ENCODE measurements at regions not wholly inside any gene's neighbourhood (a gene's known extent, or its start where the extent isn't known, plus 50 kb on each side); places are given as distances from the start of the nearest gene placed in this dataset.
A peak's percentile ranks its signal among the peaks of the same experiment; 100 is the strongest.

DNA sequence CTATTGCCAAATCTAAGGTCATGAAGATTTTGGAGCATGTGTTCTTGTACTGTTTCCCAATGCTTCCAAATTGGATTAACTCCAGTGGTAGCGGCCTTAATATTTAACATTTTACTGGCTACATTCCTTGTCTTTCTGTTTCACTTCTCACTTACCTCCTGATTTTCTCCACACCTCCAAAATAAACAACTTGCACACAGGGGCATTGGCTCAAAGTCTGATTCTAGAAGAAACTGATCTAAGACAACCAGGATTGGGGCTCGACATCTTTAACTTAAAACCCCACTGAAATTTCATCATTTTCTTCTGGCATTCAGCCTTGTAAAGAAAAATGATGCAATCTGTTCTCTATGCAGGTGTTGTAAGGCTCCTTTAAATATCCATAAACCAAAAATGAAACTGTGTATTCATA is 557.9 kb upstream of the ID4 start:
- no peak for DNase-seq

- DNase-seq: no peak
Observed at GRCh38 chr6:19287928-19288327, 549.2 kb upstream of the ID4 start.

GRCh38 chr6:19289457-19289856 is 547.7 kb upstream of the ID4 start:
- no peak for DNase-seq

DNA sequence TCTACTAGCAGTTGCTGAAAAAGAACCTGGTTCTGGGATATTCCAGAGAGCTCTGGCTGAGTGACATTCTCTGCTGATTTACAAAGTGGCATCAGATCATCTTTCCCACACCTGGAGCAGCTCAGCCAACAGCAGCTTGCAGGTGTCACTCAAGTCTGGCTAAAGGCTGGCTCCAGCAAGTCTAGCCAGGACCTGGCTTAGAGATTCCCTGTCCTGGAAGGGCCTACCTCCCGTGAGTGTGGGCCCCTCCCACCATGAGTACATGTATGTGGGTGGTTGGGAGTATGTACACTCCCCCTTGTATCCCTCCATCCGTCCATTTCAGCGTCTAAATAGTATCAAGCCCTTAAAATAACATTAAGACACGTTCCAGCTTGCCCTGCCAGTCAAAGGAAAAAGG is 539.3 kb upstream of the ID4 start:
- peak; percentile 33 to 81 for DNase-seq

- DNase-seq: no peak
Observed at GRCh38 chr6:19298421-19298820, 538.7 kb upstream of the ID4 start.

DNA sequence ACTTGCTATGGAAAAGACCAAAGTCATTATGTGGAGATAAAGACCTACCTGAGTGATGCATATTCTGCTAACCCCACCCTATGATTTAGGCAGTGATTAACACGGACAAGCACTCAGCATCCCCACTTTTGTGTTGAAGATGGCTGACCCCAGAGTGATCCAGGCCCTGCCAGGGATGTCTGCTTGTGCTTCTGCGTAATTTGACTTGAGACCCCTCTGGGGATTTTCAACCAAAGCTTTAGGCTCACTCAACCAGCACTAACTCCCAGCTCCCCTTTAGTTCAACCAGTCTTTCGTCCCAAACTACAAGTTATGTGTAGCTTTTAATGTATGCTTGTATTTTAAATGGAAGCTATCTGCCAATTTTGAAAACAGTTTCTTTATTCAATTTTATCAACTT is 538.0 kb upstream of the ID4 start:
- no peak for DNase-seq

DNA sequence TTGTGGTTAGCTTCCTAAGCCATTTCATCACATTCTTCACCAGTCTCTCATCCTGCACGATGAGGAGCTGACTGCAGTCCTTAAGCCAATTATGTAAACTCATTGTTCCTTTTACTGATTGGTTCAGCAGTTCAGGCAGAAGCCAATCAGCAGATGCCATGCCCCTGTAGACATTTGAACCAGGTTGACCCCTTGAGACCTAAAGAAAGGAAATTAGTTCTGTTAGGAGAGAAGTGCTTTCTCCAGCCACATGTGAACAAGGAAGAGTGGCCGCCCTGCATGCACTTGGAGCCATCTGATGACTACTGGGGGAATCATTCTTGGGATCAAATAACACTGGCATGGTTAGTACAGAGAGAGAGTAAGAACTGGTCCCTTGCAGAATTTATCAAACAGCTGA is 535.2 kb upstream of the ID4 start:
- no peak for DNase-seq

DNA sequence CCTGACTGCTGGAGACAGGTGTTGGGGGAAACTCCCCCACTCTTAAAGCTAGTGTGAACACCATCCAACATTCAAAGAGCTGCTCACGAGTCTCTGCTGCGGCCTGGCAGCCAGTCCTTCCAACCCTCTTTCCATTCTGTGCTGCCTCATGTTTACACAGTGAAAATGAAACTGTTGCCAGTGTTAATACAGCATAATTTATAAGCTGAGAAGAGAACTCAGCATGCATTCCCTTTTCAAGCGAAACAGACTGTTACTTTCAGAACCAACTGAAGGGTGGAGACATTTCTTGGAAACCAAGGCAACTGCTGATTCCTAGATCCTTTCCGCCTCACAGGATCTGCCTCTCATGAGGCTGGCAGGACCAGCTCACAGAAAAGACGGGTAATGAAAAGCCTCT is 533.8 kb upstream of the ID4 start:
- peak; percentile 49 to 83 for DNase-seq

DNA sequence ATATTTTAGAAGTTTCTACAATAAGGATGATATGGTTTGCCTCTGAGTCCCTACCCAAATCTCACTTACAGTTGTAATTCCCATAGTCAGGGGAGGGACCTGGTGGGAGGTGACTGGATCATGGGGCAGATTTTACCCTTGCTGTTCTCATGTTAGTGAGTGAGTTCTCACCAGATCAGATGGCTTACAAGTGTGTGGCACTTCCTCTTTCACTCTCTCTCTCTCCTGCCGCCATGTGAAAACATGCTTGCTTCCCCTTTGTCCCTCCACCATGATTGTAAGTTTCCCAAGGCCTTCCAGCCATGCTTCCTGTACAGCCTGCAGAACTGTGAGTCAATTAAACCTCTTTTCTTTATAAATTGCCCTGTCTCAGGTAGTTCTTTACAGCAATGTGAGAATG is 527.5 kb upstream of the ID4 start:
- DNase-seq: no peak

DNA sequence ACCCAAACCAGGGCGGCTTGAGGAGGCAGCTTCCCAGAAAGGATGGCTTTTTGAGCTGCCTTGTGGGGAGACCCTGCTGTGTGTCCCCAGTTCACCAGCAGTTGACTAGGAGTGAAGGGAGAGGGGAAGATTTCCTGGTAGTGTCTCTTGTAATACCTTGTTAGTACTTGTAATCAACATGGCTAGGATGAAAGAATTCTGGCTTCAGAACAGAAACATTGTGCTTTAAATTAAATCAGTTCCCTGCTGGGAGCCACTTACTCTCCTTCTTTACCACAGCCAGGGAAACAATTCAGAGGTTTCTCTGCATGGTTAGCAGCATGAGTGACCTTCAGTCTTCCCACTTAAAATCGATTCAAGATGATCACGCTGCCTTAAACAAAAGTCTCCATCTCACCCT is 525.4 kb upstream of the ID4 start:
- no peak for DNase-seq

DNA sequence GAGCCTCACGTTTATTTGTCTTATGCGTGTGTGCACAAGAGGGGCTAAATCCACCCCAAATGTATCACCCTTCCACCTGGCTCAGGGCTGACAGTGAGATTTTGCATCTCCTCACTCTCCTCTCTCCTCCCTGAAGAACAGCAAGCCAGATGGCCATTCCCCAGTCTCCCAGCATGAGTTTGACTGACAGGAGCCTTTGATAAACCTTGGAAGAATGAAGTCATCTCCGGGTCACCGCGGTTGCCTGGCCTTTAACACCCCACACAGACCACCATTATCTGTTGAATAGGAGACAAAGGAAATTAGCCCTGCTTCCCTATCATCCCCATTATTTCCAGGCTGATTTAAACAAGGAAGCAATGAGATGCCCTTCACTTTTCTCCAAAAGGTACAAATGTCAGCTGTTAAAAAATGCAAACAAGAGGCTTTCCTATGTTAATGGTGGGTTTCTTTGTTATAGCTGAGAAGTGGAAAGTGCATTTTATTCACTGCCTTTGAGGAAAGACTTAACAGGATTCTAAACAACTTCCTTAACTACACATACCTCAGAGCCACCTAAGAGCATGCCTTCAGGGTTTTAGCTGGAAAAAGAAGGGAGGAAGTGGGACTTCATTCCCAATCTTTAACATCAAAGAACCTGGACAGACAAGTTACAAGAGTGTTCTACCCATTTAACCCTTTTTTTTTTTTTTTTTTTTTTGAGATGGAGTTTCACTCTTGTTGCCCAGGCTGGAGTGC is 524.8 kb upstream of the ID4 start:
- DNase-seq: no peak

DNA sequence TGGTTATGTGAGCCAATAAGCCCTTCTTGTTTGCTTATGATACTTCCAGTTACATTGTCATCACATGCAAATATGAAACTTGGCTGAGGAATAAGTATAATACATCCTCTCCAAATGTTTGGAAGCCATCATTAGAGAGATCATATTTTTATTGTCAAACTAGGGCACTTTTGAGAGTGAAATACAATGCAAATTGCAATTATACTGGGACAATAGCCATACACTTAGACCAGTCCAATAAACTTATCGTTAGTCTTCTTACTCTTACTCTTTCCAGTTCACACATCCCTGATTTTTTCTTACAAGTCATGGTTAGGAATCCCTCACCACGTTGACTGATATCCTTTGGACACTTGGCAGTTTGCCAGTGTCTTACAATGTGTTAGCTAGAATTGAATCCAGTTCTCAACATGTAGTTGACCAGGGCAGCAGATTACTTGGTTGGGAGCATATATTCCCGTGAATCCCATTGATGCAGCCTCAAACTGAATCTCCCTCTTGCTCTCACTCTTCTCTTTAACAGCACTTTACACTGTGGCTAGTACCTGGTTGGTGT is 519.7 kb upstream of the ID4 start:
- no peak for DNase-seq

- no peak for DNase-seq
Observed at GRCh38 chr6:19319005-19319404, 518.2 kb upstream of the ID4 start.

- DNase-seq: no peak
Observed at GRCh38 chr6:19320111-19320581, 517.0 kb upstream of the ID4 start.

GRCh38 chr6:19322691-19323485 is 514.3 kb upstream of the ID4 start:
- DNase-seq: no peak

GRCh38 chr6:19324376-19324775 is 512.8 kb upstream of the ID4 start:
- no peak for DNase-seq

- no peak for DNase-seq
Observed at GRCh38 chr6:19325335-19325789, 511.8 kb upstream of the ID4 start.

DNA sequence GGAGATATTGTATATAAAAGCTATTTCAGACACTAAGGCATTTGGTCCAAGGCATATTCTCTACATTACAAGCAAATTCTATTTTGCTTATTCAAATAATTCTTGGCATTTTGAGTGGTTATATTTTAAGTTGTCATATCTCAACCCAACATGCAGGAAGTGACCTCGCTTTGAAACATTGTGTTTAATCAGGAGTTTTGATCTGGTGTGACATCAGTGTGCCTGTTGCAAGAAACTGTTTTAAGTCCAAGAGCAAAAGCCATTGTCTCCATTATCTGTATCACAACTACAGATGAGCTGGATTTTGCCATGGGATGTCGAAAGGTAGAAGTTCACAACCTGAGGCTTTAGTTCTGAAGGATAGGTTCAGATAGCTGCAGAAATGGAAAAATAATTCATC is 509.9 kb upstream of the ID4 start:
- no peak for DNase-seq

DNA sequence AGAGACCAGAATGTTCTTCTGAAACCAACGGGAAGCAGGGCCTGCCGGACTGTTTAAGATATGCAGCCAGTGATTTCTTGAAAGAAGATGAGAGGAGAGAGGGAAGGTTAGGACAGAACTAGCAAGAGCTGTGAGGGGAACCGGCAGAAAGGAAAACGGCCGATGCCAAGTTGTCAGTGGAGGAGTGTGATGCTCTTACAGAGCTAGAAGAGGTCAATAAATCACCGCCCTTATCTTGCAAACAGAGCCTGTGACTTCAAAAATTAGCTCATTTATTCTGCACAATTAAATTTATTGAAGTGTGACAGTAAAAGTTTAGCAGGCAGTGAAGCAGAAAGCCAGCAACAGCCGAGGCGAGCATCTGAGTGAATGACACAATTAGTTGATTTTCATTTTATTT is 509.5 kb upstream of the ID4 start:
- no peak for DNase-seq

- no peak for DNase-seq
Observed at GRCh38 chr6:19329078-19329477, 508.1 kb upstream of the ID4 start.

GRCh38 chr6:19331089-19331488 is 506.1 kb upstream of the ID4 start:
- DNase-seq: no peak

- no peak for DNase-seq
Observed at GRCh38 chr6:19332806-19333460, 504.2 kb upstream of the ID4 start.

- no peak for DNase-seq
Observed at GRCh38 chr6:19333936-19334335, 503.2 kb upstream of the ID4 start.

GRCh38 chr6:19336579-19336978 is 500.6 kb upstream of the ID4 start:
- DNase-seq: no peak

Measured in NCI-H2081 (cell line).